ENCODE measurements at regions not wholly inside any gene's neighbourhood (a gene's known extent, or its start where the extent isn't known, plus 50 kb on each side); places are given as distances from the start of the nearest gene placed in this dataset.

- 0 out of 2 replicates have a peak overlapping the region, but pooled peaks have one; percentile 4 for H3K4me3 ChIP-seq
- H2AFZ ChIP-seq (ENCODE audit: control insufficient read depth, low read depth, low read length), result peak overlapping the region; percentile 25; the same call in 1 of the 2 replicates
- no peaks in the 10 kb centered on the region; the same call in 2 of the 3 replicates for H3K9me3 ChIP-seq (replicated peaks; ENCODE audit: control insufficient read depth, insufficient read depth, low read length)
- no peak overlapping the region for H3K27ac ChIP-seq (ENCODE audit: control insufficient read depth, insufficient read depth)
- intact Hi-C loops (cut with micrococcal nuclease; ENCODE audit: unreplicated experiment), result no loop called here
- BruUV-seq (replicated peaks), result no TSS peak
- CTCF ChIA-PET, result interaction anchor here (0.8 to 1.0 kb wide), 2 partner anchors 10 to 115 kb away, joined by 3 to 4 read pairs; no protein-coding TSS in a partner anchor
- peaks cover 6% of the 10 kb centered on the region for H3K4me1 ChIP-seq (ENCODE audit: control insufficient read depth, insufficient read depth, low read length)
- peaks cover 53% of the 10 kb centered on the region for H3K79me2 ChIP-seq (ENCODE audit: control insufficient read depth, insufficient read depth, low read length)
- H3K36me3 ChIP-seq (ENCODE audit: control insufficient read depth in 2 of 2, insufficient read depth in 2 of 2, low read length in 1 of 2), result no peaks in the 10 kb centered on the region
- H3K9ac ChIP-seq (ENCODE audit: control insufficient read depth, insufficient read depth, low read length), result no peak overlapping the region
- peak; percentile 22; the same call in 2 of the 3 replicates for ATAC-seq
- no peaks in the 10 kb centered on the region for H3K27me3 ChIP-seq (replicated peaks in 1 of 2; ENCODE audit: control insufficient read depth in 2 of 2, insufficient read depth in 2 of 2, low read length in 1 of 2)
- FAIRE-seq, result no peak
- in situ Hi-C loops (cut with MboI), result no loop called here
- POLR2A ChIA-PET, result interaction anchor here (1.6 kb wide), 1 partner anchor 10 kb away, joined by 7 read pairs; no protein-coding TSS in a partner anchor
- no peak overlapping the region for H3K4me2 ChIP-seq (ENCODE audit: control insufficient read depth, insufficient read depth)
- RAD21 ChIA-PET (ENCODE audit: unreplicated experiment), result interaction anchor here (1.0 to 4.3 kb wide), 3 partner anchors 9 to 316 kb away, joined by 3 to 59 read pairs (median 3); no protein-coding TSS in a partner anchor
- 47% methylated on average over 3 of the region's 3 CpGs for WGBS (ENCODE audit: insufficient coverage, insufficient replicate concordance, low lambda C conversion rate, missing lambda C conversion rate)
- DNase-seq (ENCODE audit: low read depth, low spot score), result no peak
- no peaks in the 10 kb centered on the region for H4K20me1 ChIP-seq (ENCODE audit: control insufficient read depth, insufficient read depth)
- SMC1A ChIA-PET (ENCODE audit: uncharacterized antibody, unreplicated experiment), result interaction anchor here (2.4 to 4.2 kb wide), 3 partner anchors 8 to 156 kb away, joined by 11 to 26 read pairs (median 14); no protein-coding TSS in a partner anchor
- no peak for TF ChIP-seq RELB (IDR thresholded peaks at IDR 0.05; ENCODE audit: low read depth)
- no peak for TF ChIP-seq ETV6 (conservative IDR thresholded peaks at IDR 0.05 in 1 of 2, IDR thresholded peaks at IDR 0.05 in 1 of 2; ENCODE audit: borderline replicate concordance in 1 of 2, low read depth in 1 of 2)
- TF ChIP-seq RCOR1 (conservative IDR thresholded peaks at IDR 0.05; ENCODE audit: low read depth, low read length), result no peak
- TF ChIP-seq PRDM15 (CRISPR knock-in tag; IDR thresholded peaks at IDR 0.05), result no peak
- TF ChIP-seq ZSCAN29 (IDR thresholded peaks at IDR 0.05), result no peak
- TF ChIP-seq ATF7 (IDR thresholded peaks at IDR 0.05; ENCODE audit: low read depth), result no peak
These were observed 288.3 kb downstream of the PTPRC start for GRCh38 chr1:198927129-198927528.
